Astrocyte (in vitro differentiated cells and primary cell): ENCODE measurements at regions not wholly inside any gene's neighbourhood (a gene's known extent, or its start where the extent isn't known, plus 50 kb on each side); places are given as distances from the start of the nearest gene placed in this dataset.

Source experiments
- DNase-seq: peaks from one replicate; pipeline ENCODE4 v3.0.0-alpha.2; 2010; ENCODE audit warnings: low read depth
- FAIRE-seq: peaks from 2 replicates; lab custom pipeline; 2011; peaks lifted over from hg19 to GRCh38; lab: Jason Lieb, UNC
- H2AFZ ChIP-seq: 2 replicates; pipeline ENCODE4 v1.6.0; 2012; ENCODE audit warnings: low read depth, low read length, inconsistent platforms
- H3K27ac ChIP-seq: 2 replicates; pipeline ENCODE4 v1.5.1; 2011; ENCODE audit warnings: low read depth, low read length, inconsistent platforms
- H3K27me3 ChIP-seq: 2 replicates; pipeline ENCODE4 v1.6.0; 2011; ENCODE audit warnings: low read length, inconsistent platforms; ENCODE audit not compliant: insufficient read depth
- H3K36me3 ChIP-seq: 2 replicates; pipeline ENCODE4 v1.5.1; 2011; ENCODE audit warnings: low read length, inconsistent platforms; ENCODE audit not compliant: insufficient read depth
- H3K4me1 ChIP-seq: 2 replicates; pipeline ENCODE4 v1.5.1; 2011; ENCODE audit warnings: low read length, inconsistent platforms; ENCODE audit not compliant: insufficient read depth
- H3K4me2 ChIP-seq: 2 replicates; pipeline ENCODE4 v1.6.0; 2012; ENCODE audit warnings: low read length, inconsistent platforms
- H3K4me3 ChIP-seq: 2 replicates; pipeline ENCODE4 v1.5.1; 2011; ENCODE audit warnings: low read depth, mild to moderate bottlenecking, low read length, inconsistent platforms; ENCODE audit not compliant: insufficient read depth
- H3K79me2 ChIP-seq: 2 replicates; pipeline ENCODE4 v1.6.0; 2012; ENCODE audit warnings: mild to moderate bottlenecking, low read length, inconsistent platforms; ENCODE audit not compliant: insufficient read depth
- H3K9ac ChIP-seq: 2 replicates; pipeline ENCODE4 v1.6.0; 2012; ENCODE audit warnings: mild to moderate bottlenecking, low read length, inconsistent platforms
- H3K9me3 ChIP-seq: 2 replicates; pipeline ENCODE4 v1.5.1; 2012; ENCODE audit warnings: low read depth, mild to moderate bottlenecking, low read length, inconsistent platforms; ENCODE audit not compliant: insufficient read depth
- H4K20me1 ChIP-seq: 2 replicates; pipeline ENCODE4 v1.6.0; 2012; ENCODE audit warnings: low read length, inconsistent platforms; ENCODE audit not compliant: insufficient read depth
- H3K27ac Mint-ChIP-seq: one replicate; pipeline ENCODE4 v1.8.0; 2021; ENCODE audit warnings: mild to moderate bottlenecking, mixed read lengths; ENCODE audit not compliant: unreplicated experiment
- H3K27me3 Mint-ChIP-seq: one replicate; pipeline ENCODE4 v1.8.0; 2021; ENCODE audit warnings: low read depth, mixed read lengths; ENCODE audit not compliant: unreplicated experiment
- H3K36me3 Mint-ChIP-seq: one replicate; pipeline ENCODE4 v1.8.0; 2021; ENCODE audit warnings: low read depth, mixed read lengths; ENCODE audit not compliant: unreplicated experiment
- H3K4me1 Mint-ChIP-seq: one replicate; pipeline ENCODE4 v1.8.0; 2021; ENCODE audit warnings: low read depth, mixed read lengths; ENCODE audit not compliant: unreplicated experiment
- H3K4me3 Mint-ChIP-seq: one replicate; pipeline ENCODE4 v1.8.0; 2021; ENCODE audit warnings: mild to moderate bottlenecking, moderate library complexity, mixed read lengths; ENCODE audit not compliant: unreplicated experiment
- H3K9me3 Mint-ChIP-seq: one replicate; pipeline ENCODE4 v1.8.0; 2021; ENCODE audit warnings: mild to moderate bottlenecking, mixed read lengths; ENCODE audit not compliant: unreplicated experiment
- CTCF ChIP-seq: IDR thresholded peaks from 2 replicates; pipeline ENCODE4 v1.5.1; 2011; ENCODE audit warnings: low read depth, mild to moderate bottlenecking, inconsistent platforms, low read length, moderate library complexity; ENCODE audit not compliant: insufficient read depth
- EZH2 ChIP-seq: IDR thresholded peaks from 2 replicates; pipeline ENCODE4 v1.6.1; 2012; ENCODE audit warnings: mild to moderate bottlenecking, low read length, inconsistent platforms; ENCODE audit not compliant: insufficient read depth

DNA sequence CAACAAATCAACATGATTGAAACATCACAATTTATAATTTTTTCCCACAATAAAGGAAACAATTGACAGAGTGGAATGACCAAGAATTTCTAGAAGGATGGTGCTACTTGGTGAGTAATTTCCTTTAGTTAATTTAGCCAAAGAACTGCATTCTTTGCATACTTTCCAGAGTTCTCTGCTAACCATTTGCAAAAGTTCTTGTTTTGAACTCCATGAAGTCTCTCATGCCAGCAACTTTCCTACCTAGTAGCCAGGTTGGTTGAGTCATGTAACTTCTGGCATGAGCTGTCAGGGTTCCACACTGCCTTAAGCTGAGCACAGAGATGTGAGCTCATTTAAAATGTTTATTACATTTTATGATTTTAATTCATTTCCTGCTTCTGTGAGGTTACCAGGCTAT, 539.6 kb downstream of the PID1 start:
- no peaks in the 10 kb centered on the region for H3K79me2 ChIP-seq
- H3K4me1 Mint-ChIP-seq = peaks cover 24% of the 10 kb centered on the region
- FAIRE-seq (peak; percentile 92), DNase-seq (peak; percentile 95)
- no peaks in the 10 kb centered on the region for H3K36me3 Mint-ChIP-seq
- no peak overlapping the region for H2AFZ ChIP-seq
- H3K4me2 ChIP-seq = peak overlapping the region; percentile 28
- H3K4me3 Mint-ChIP-seq = no peak overlapping the region
- H3K27me3 Mint-ChIP-seq = no peaks in the 10 kb centered on the region
- peak overlapping the region; percentile 5 for H3K27ac ChIP-seq
- H3K27ac Mint-ChIP-seq = peak overlapping the region; percentile 47
- H3K4me1 ChIP-seq = peaks cover 9% of the 10 kb centered on the region
- H3K9ac ChIP-seq = no peak overlapping the region
- H3K27me3 ChIP-seq = no peaks in the 10 kb centered on the region
- H3K36me3 ChIP-seq = no peaks in the 10 kb centered on the region
- no peaks in the 10 kb centered on the region for H3K9me3 Mint-ChIP-seq
- H3K4me3 ChIP-seq = no peak overlapping the region
- H3K9me3 ChIP-seq = no peaks in the 10 kb centered on the region
- no peaks in the 10 kb centered on the region for H4K20me1 ChIP-seq
- TF ChIP-seq EZH2 = no peak
- TF ChIP-seq CTCF = no peak

DNA sequence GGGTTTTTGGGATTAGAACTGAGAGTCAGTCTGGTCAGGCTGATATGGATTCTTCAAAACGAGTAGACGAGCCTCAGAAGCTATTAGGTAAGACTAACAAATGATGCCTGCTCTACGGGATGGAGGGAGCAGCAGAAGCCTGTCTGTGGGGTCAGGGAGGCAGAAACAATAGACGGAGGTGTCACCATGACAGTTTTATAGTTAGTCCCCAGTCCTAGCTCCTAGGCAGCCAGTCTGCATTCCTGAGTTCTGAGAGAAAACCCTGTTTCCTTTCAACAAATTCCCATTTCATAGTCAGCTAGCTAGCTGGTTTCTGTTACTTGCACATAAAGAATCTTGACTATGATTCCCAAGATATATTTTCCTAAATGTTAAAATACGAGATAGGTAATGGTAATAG, 542.1 kb downstream of the PID1 start:
- no peaks in the 10 kb centered on the region for H3K36me3 ChIP-seq
- H4K20me1 ChIP-seq = no peaks in the 10 kb centered on the region
- Mint-ChIP-seq H3K9me3 (no peaks in the 10 kb centered on the region), H3K36me3 (no peaks in the 10 kb centered on the region), H3K4me3 (no peak overlapping the region), H3K27ac (peak overlapping the region; percentile 27), H3K27me3 (no peaks in the 10 kb centered on the region), H3K4me1 (peaks cover 24% of the 10 kb centered on the region)
- no peak overlapping the region for H3K9ac ChIP-seq
- TF ChIP-seq CTCF (no peak), EZH2 (no peak)
- H3K27me3 ChIP-seq = no peaks in the 10 kb centered on the region
- DNase-seq (peak; percentile 25), FAIRE-seq (no peak)
- no peak overlapping the region for H3K27ac ChIP-seq
- H3K79me2 ChIP-seq = no peaks in the 10 kb centered on the region
- peak overlapping the region; percentile 53 for H2AFZ ChIP-seq
- H3K4me2 ChIP-seq = peak overlapping the region; percentile 24
- peaks cover 9% of the 10 kb centered on the region for H3K4me1 ChIP-seq
- H3K4me3 ChIP-seq = no peak overlapping the region
- no peaks in the 10 kb centered on the region for H3K9me3 ChIP-seq

- no peaks in the 10 kb centered on the region for H3K79me2 ChIP-seq
- no peak overlapping the region for H3K9ac ChIP-seq
- TF ChIP-seq CTCF (no peak), EZH2 (no peak)
- no peaks in the 10 kb centered on the region for H3K27me3 ChIP-seq
- H4K20me1 ChIP-seq = no peaks in the 10 kb centered on the region
- H3K36me3 Mint-ChIP-seq = no peaks in the 10 kb centered on the region
- no peak overlapping the region for H3K4me3 ChIP-seq
- H3K4me3 Mint-ChIP-seq = no peak overlapping the region
- FAIRE-seq (no peak), DNase-seq (no peak)
- no peak overlapping the region for H3K27ac Mint-ChIP-seq
- H3K27me3 Mint-ChIP-seq = no peaks in the 10 kb centered on the region
- no peaks in the 10 kb centered on the region for H3K9me3 Mint-ChIP-seq
- no peak overlapping the region for H2AFZ ChIP-seq
- no peak overlapping the region for H3K27ac ChIP-seq
- H3K9me3 ChIP-seq = no peaks in the 10 kb centered on the region
- H3K4me1 Mint-ChIP-seq = peaks cover 10% of the 10 kb centered on the region
- no peaks in the 10 kb centered on the region for H3K4me1 ChIP-seq
- no peaks in the 10 kb centered on the region for H3K36me3 ChIP-seq
- no peak overlapping the region for H3K4me2 ChIP-seq
Measured at GRCh38 chr2:228725031-228725430, 543.5 kb upstream of the SPHKAP start.
